RCC 7860 (cell line): ENCODE measurements at regions not wholly inside any gene's neighbourhood (a gene's known extent, or its start where the extent isn't known, plus 50 kb on each side); places are given as distances from the start of the nearest gene placed in this dataset.

Experiments used
- DNase-seq: peaks from one replicate; pipeline ENCODE4 v3.0.0-alpha.2; 2015; ENCODE audit warnings: low spot score
- FAIRE-seq: peaks from 2 replicates; lab custom pipeline; 2012; peaks lifted over from hg19 to GRCh38; lab: Jason Lieb, UNC

GRCh38 chr3:159936541-159936940 is 52.1 kb upstream of the IL12A start:
- DNase-seq (no peak), FAIRE-seq (no peak)

- DNase-seq = no peak
- FAIRE-seq = no peak
These were observed 51.0 kb upstream of the IL12A start for GRCh38 chr3:159937561-159938166.

- FAIRE-seq = no peak
- no peak for DNase-seq
These were observed 49.9 kb upstream of the IL12A start for GRCh38 chr3:159938714-159939113.
